HG03045 (cell line): ENCODE measurements at regions not wholly inside any gene's neighbourhood (a gene's known extent, or its start where the extent isn't known, plus 50 kb on each side); places are given as distances from the start of the nearest gene placed in this dataset.

Experiments
- ATAC-seq: cut with Tn5 transposase; IDR thresholded peaks from one replicate; pipeline ENCODE4 v1.9.1; 2021; ENCODE audit warnings: mild to moderate bottlenecking, moderate library complexity; ENCODE audit not compliant: unreplicated experiment

GRCh38 chr6:25061289-25061936 lies 125.7 kb upstream of the RIPOR2 start:
- no peak for ATAC-seq

GRCh38 chr6:25062070-25062811 lies 126.5 kb upstream of the RIPOR2 start:
- ATAC-seq, result no peak

GRCh38 chr6:25064006-25064405 lies 128.2 kb upstream of the RIPOR2 start:
- ATAC-seq, result no peak

GRCh38 chr6:25065666-25066065 lies 129.9 kb upstream of the RIPOR2 start:
- ATAC-seq, result no peak

- no peak for ATAC-seq
Measured at GRCh38 chr6:25066593-25066992, 130.8 kb upstream of the RIPOR2 start.

- no peak for ATAC-seq
Measured at GRCh38 chr6:25068866-25069265, 133.1 kb upstream of the RIPOR2 start.

- peak; percentile 81 for ATAC-seq
Measured at GRCh38 chr6:25070547-25071366, 135.0 kb upstream of the RIPOR2 start.

GRCh38 chr6:25078141-25078540 lies 142.4 kb upstream of the RIPOR2 start:
- no peak for ATAC-seq

GRCh38 chr6:25083784-25084507 lies 148.2 kb upstream of the RIPOR2 start:
- no peak for ATAC-seq

GRCh38 chr6:25084508-25084833 lies 148.7 kb upstream of the RIPOR2 start:
- no peak for ATAC-seq

GRCh38 chr6:25085756-25086155 lies 150.0 kb upstream of the RIPOR2 start:
- no peak for ATAC-seq

- ATAC-seq, result no peak
Measured at GRCh38 chr6:25086500-25087091, 150.8 kb upstream of the RIPOR2 start.

GRCh38 chr6:25088513-25088912 lies 152.8 kb upstream of the RIPOR2 start:
- no peak for ATAC-seq

- ATAC-seq, result no peak
Measured at GRCh38 chr6:25089442-25089841, 153.7 kb upstream of the RIPOR2 start.

- no peak for ATAC-seq
Measured at GRCh38 chr6:25094726-25095125, 159.0 kb upstream of the RIPOR2 start.

- no peak for ATAC-seq
Measured at GRCh38 chr6:25100288-25100687, 164.5 kb upstream of the RIPOR2 start.

- ATAC-seq, result no peak
Measured at GRCh38 chr6:25103603-25104002, 167.8 kb upstream of the RIPOR2 start.

GRCh38 chr6:25105070-25105925 lies 169.5 kb upstream of the RIPOR2 start:
- ATAC-seq, result no peak

- ATAC-seq, result no peak
Measured at GRCh38 chr6:25107218-25107617, 171.5 kb upstream of the RIPOR2 start.

GRCh38 chr6:25111782-25112181 lies 167.4 kb upstream of the CARMIL1 start:
- ATAC-seq, result no peak
